Body of pancreas (tissue), 4 donors: ENCODE measurements at regions not wholly inside any gene's neighbourhood (a gene's known extent, or its start where the extent isn't known, plus 50 kb on each side); places are given as distances from the start of the nearest gene placed in this dataset.

Source experiments
- ATAC-seq: fragments of 150-250 bp; one replicate; pipeline ENCODE4 v1.9.1; 2016
- DNase-seq, 4 donors: peaks; one replicate each; pipeline ENCODE4 v3.0.0-alpha.2; 2019
- H3K27ac ChIP-seq, 4 donors: fragments of 200-600 bp; sonication (generic); 1 replicate in 3 of 4; 2 replicates in 1 of 4; pipeline versions ENCODE4 v1.5.1 to v1.6.1; 2016 to 2019; ENCODE audit warnings: mild to moderate bottlenecking in 1 of 4, mixed read lengths in 1 of 4, moderate library complexity in 1 of 4
- H3K27me3 ChIP-seq, 2 donors: fragments of 200-600 bp; sonication (generic); one replicate each; pipeline ENCODE4 v1.6.0; 2016; ENCODE audit warnings: mild to moderate bottlenecking in 1 of 2
- H3K36me3 ChIP-seq, 2 donors: fragments of 200-600 bp; sonication (generic); replicated peaks in 1 of 2; 2 replicates each; pipeline ENCODE4 v1.5.1; 2016; ENCODE audit warnings: low read depth in 2 of 2; ENCODE audit not compliant: insufficient read depth in 1 of 2
- H3K4me1 ChIP-seq: fragments of 200-600 bp; sonication (generic); one replicate; pipeline ENCODE4 v1.6.0; 2016
- H3K4me3 ChIP-seq, 2 donors: fragments of 200-600 bp; sonication (generic); 1 replicate in 1 of 2; 2 replicates in 1 of 2; pipeline ENCODE4 v1.5.1; 2016 to 2019
- H3K9me3 ChIP-seq, 3 donors: fragments of 200-600 bp; sonication (generic); 1 replicate in 2 of 3; 2 replicates in 1 of 3; pipeline ENCODE4 v1.5.1; 2016
- CTCF ChIP-seq, 7 experiments: fragments of 450-650 bp in 4 of 7; fragments of 200-600 bp in 3 of 7; sonication (generic) in 3 of 7; IDR thresholded peaks; one replicate each; pipeline ENCODE4 v1.5.1; 2016 to 2019; ENCODE audit warnings: antibody characterized with exemption in 7 of 7
- POLR2A ChIP-seq, 3 donors: fragments of 450-650 bp; IDR thresholded peaks; one replicate each; pipeline ENCODE4 v1.6.1; 2016; ENCODE audit warnings: antibody characterized with exemption in 3 of 3, mild to moderate bottlenecking in 2 of 3
- WGBS, 2 donors: methylation state at CpG; one replicate each; pipeline ENCODE4 v1.1.5; 2017; 5-methylcytosine and 5-hydroxymethylcytosine counted together
- intact Hi-C: fragments of 100-400 bp; cut with DNase I; formaldehyde crosslinking; loops from one replicate; pipeline ENCODE4 v1.15.1; 2023

GRCh38 chr6:102458990-102459389, 1065.5 kb downstream of the GRIK2 start:
- Histone ChIP-seq H3K4me1 (no peaks in the 10 kb centered on the region), H3K36me3 (no peaks in the 10 kb centered on the region), H3K27ac (no peak overlapping the region), H3K27me3 (no peaks in the 10 kb centered on the region), H3K9me3 (no peaks in the 10 kb centered on the region), H3K4me3 (no peak overlapping the region)
- WGBS, 2 donors = 72% methylated on average over 4 of the region's 4 CpGs; no CpG with 5 or more reads in 1 of the 2 donors
- no peak for ATAC-seq
- no peak for DNase-seq
- TF ChIP-seq CTCF (IDR thresholded peaks at IDR 0.05) (no peak), POLR2A (IDR thresholded peaks at IDR 0.05) (no peak)
- intact Hi-C loops = no loop called here

GRCh38 chr6:102438171-102438570, 1044.7 kb downstream of the GRIK2 start:
- ATAC-seq = no peak
- no peak overlapping the region for H3K27ac ChIP-seq
- TF ChIP-seq CTCF (IDR thresholded peaks at IDR 0.05) (no peak), POLR2A (IDR thresholded peaks at IDR 0.05) (no peak)
- H3K36me3 ChIP-seq = no peaks in the 10 kb centered on the region
- no peak for DNase-seq
- no peaks in the 10 kb centered on the region for H3K27me3 ChIP-seq
- H3K4me1 ChIP-seq = no peaks in the 10 kb centered on the region
- 47 to 79% methylated on average over 1 of the region's 1 CpG for WGBS, 2 donors
- no peak overlapping the region for H3K4me3 ChIP-seq
- H3K9me3 ChIP-seq = no peaks in the 10 kb centered on the region
- intact Hi-C loops = no loop called here

GRCh38 chr6:102417368-102417998, 1024.0 kb downstream of the GRIK2 start:
- no peak for DNase-seq
- TF ChIP-seq CTCF (IDR thresholded peaks at IDR 0.05) = no peak
- no peak for TF ChIP-seq POLR2A (IDR thresholded peaks at IDR 0.05)
- no peak for ATAC-seq

GRCh38 chr6:102415891-102416290, 1022.4 kb downstream of the GRIK2 start:
- no peak for ATAC-seq
- no peaks in the 10 kb centered on the region for H3K4me1 ChIP-seq
- intact Hi-C loops = no loop called here
- no peaks in the 10 kb centered on the region for H3K27me3 ChIP-seq
- no peak for TF ChIP-seq POLR2A (IDR thresholded peaks at IDR 0.05)
- no peak for TF ChIP-seq CTCF (IDR thresholded peaks at IDR 0.05)
- no peaks in the 10 kb centered on the region for H3K9me3 ChIP-seq
- H3K27ac ChIP-seq = no peak overlapping the region
- 51 to 66% methylated on average over 1 of the region's 1 CpG for WGBS, 2 donors
- no peak for DNase-seq
- no peaks in the 10 kb centered on the region for H3K36me3 ChIP-seq
- H3K4me3 ChIP-seq = no peak overlapping the region

More at GRCh38 chr6:102417368-102417998, 1024.0 kb downstream of the GRIK2 start:
- Histone ChIP-seq H3K36me3 (no peaks in the 10 kb centered on the region), H3K9me3 (no peaks in the 10 kb centered on the region), H3K4me1 (no peaks in the 10 kb centered on the region), H3K27ac (no peak overlapping the region), H3K4me3 (no peak overlapping the region), H3K27me3 (no peaks in the 10 kb centered on the region)
- WGBS, 2 donors = 42 to 53% methylated on average over 4 of the region's 4 CpGs
- intact Hi-C loops = no loop called here

- DNase-seq (no peak), ATAC-seq (no peak)
- Histone ChIP-seq H3K27ac (no peak overlapping the region), H3K9me3 (no peaks in the 10 kb centered on the region), H3K27me3 (no peaks in the 10 kb centered on the region), H3K4me3 (no peak overlapping the region), H3K36me3 (no peaks in the 10 kb centered on the region), H3K4me1 (no peaks in the 10 kb centered on the region)
- 46 to 52% methylated on average over 3 of the region's 3 CpGs for WGBS, 2 donors
- no peak for TF ChIP-seq POLR2A (IDR thresholded peaks at IDR 0.05)
- no peak for TF ChIP-seq CTCF (IDR thresholded peaks at IDR 0.05)
- intact Hi-C loops = no loop called here
Measured at GRCh38 chr6:102411796-102412195, 1018.3 kb downstream of the GRIK2 start.
